ENCODE measurements at regions not wholly inside any gene's neighbourhood (a gene's known extent, or its start where the extent isn't known, plus 50 kb on each side); places are given as distances from the start of the nearest gene placed in this dataset.
A peak's percentile ranks its signal among the peaks of the same experiment; 100 is the strongest.

- Histone ChIP-seq H3K4me3 (replicated peaks in 1 of 3; ENCODE audit: insufficient read depth in 1 of 3, low read depth in 2 of 3, low read length in 3 of 3) (no peak overlapping the region), H3K27ac (ENCODE audit: extremely low read length, insufficient read depth, low read length) (no peak overlapping the region), H3K4me1 (ENCODE audit: insufficient read depth, low read length) (peaks cover 24% of the 10 kb centered on the region), H3K9ac (ENCODE audit: insufficient read depth, low read depth, low read length) (no peak overlapping the region), H2AFZ (ENCODE audit: low read length) (no peak overlapping the region), H3K9me3 (ENCODE audit: low read length) (no peaks in the 10 kb centered on the region), H3K27me3 (ENCODE audit: control insufficient read depth in 1 of 2, insufficient read depth in 2 of 2, low read length in 2 of 2) (no peaks in the 10 kb centered on the region), H3K4me2 (ENCODE audit: low read depth, low read length) (no peak overlapping the region), H4K20me1 (ENCODE audit: insufficient read depth, low read length) (no peaks in the 10 kb centered on the region), H3K36me3 (replicated peaks in 1 of 2; ENCODE audit: control insufficient read depth in 1 of 2, insufficient read depth in 2 of 2, low read length in 2 of 2) (no peaks in the 10 kb centered on the region), H3K79me2 (ENCODE audit: insufficient read depth, low read length) (no peaks in the 10 kb centered on the region)
- ChIA-PET CTCF (ENCODE audit: low intra/inter-chr PET ratio, low total read pairs) (no interaction called here), POLR2A (no interaction called here)
- DNase-seq (ENCODE audit: low spot score) (no peak), ATAC-seq (no peak), FAIRE-seq (no peak)
- WGBS (ENCODE audit: low lambda C conversion rate): 99% methylated on average over 13 of the region's 22 CpGs
- no TSS peak for BruUV-seq (replicated peaks)
- in situ Hi-C loops (cut with HindIII; ENCODE audit: extremely low pct_ligation_motif_present, low pct_unique_long_range_greater_than_20kb): no loop called here
- intact Hi-C loops (cut with micrococcal nuclease; ENCODE audit: unreplicated experiment): no loop called here
- TF ChIP-seq ZNF530 (CRISPR knock-in tag; IDR thresholded peaks at IDR 0.05; ENCODE audit: low read depth): no peak
- no peak for TF ChIP-seq PHB2 (IDR thresholded peaks at IDR 0.05; ENCODE audit: partially characterized antibody)
- no peak for TF ChIP-seq ZNF569 (CRISPR knock-in tag; IDR thresholded peaks at IDR 0.05; ENCODE audit: borderline replicate concordance)
- TF ChIP-seq NFE2 (CRISPR knock-in tag; IDR thresholded peaks at IDR 0.05): no peak
Measured at GRCh38 chr14:65279510-65279909, 133.0 kb upstream of the FUT8 start.

GRCh38 chr14:65279958-65280357, 132.6 kb upstream of the FUT8 start:
- Histone ChIP-seq H2AFZ (ENCODE audit: low read length) (no peak overlapping the region), H3K4me3 (replicated peaks in 1 of 3; ENCODE audit: insufficient read depth in 1 of 3, low read depth in 2 of 3, low read length in 3 of 3) (no peak overlapping the region), H4K20me1 (ENCODE audit: insufficient read depth, low read length) (no peaks in the 10 kb centered on the region), H3K27ac (ENCODE audit: extremely low read length, insufficient read depth, low read length) (no peak overlapping the region), H3K9me3 (ENCODE audit: low read length) (no peaks in the 10 kb centered on the region), H3K9ac (ENCODE audit: insufficient read depth, low read depth, low read length) (no peak overlapping the region), H3K4me1 (ENCODE audit: insufficient read depth, low read length) (peaks cover 24% of the 10 kb centered on the region), H3K4me2 (ENCODE audit: low read depth, low read length) (no peak overlapping the region), H3K27me3 (ENCODE audit: control insufficient read depth in 1 of 2, insufficient read depth in 2 of 2, low read length in 2 of 2) (no peaks in the 10 kb centered on the region), H3K36me3 (replicated peaks in 1 of 2; ENCODE audit: control insufficient read depth in 1 of 2, insufficient read depth in 2 of 2, low read length in 2 of 2) (no peaks in the 10 kb centered on the region), H3K79me2 (ENCODE audit: insufficient read depth, low read length) (no peaks in the 10 kb centered on the region)
- DNase-seq (ENCODE audit: low spot score): no peak
- TF ChIP-seq FIP1L1 (IDR thresholded peaks at IDR 0.05; ENCODE audit: borderline replicate concordance, insufficient read depth, low read depth, low read length) (no peak), SP2 (CRISPR knock-in tag; IDR thresholded peaks at IDR 0.05) (no peak), GPBP1L1 (CRISPR knock-in tag; IDR thresholded peaks at IDR 0.05) (no peak), ZNF12 (CRISPR knock-in tag; IDR thresholded peaks at IDR 0.05) (no peak), DBP (CRISPR knock-in tag; IDR thresholded peaks at IDR 0.05; ENCODE audit: not compliant biosample characterization) (no peak), GTF3A (CRISPR knock-in tag; conservative IDR thresholded peaks at IDR 0.05) (no peak), ZBTB33 (CRISPR knock-in tag; IDR thresholded peaks at IDR 0.05) (0 out of 2 replicates have a peak, but pooled peaks have one; percentile 21)
- FAIRE-seq: no peak
- ATAC-seq: no peak
- BruUV-seq (replicated peaks): no TSS peak
- POLR2A ChIA-PET: no interaction called here
- WGBS (ENCODE audit: low lambda C conversion rate): 87% methylated on average over 7 of the region's 25 CpGs
- intact Hi-C loops (cut with micrococcal nuclease; ENCODE audit: unreplicated experiment): no loop called here
- in situ Hi-C loops (cut with HindIII; ENCODE audit: extremely low pct_ligation_motif_present, low pct_unique_long_range_greater_than_20kb): no loop called here
- CTCF ChIA-PET (ENCODE audit: low intra/inter-chr PET ratio, low total read pairs): no interaction called here
